NCI-H2227 treated with DMSO at 0.1 percent for 48 hours (cell line): ENCODE measurements at regions not wholly inside any gene's neighbourhood (a gene's known extent, or its start where the extent isn't known, plus 50 kb on each side); places are given as distances from the start of the nearest gene placed in this dataset.
A peak's percentile ranks its signal among the peaks of the same experiment; 100 is the strongest.
"Not testable (repeated sequence)": the region's sequence is repeated elsewhere in the genome, so short reads cannot be mapped to it uniquely, and the experiment has no call there.

ENCODE experiments used
- DNase-seq: peaks from one replicate; lab custom pipeline; 2025; lab: John Stamatoyannopoulos, UW

GRCh38 chr4:45215976-45216542 lies 489.7 kb upstream of the GNPDA2 start:
- no peak for DNase-seq

GRCh38 chr4:45208476-45208875 lies 482.1 kb upstream of the GNPDA2 start:
- not testable (repeated sequence) for DNase-seq

- not testable (repeated sequence) for DNase-seq
Measured at GRCh38 chr4:45207864-45208331, 481.5 kb upstream of the GNPDA2 start.

GRCh38 chr4:45207241-45207863 lies 481.0 kb upstream of the GNPDA2 start:
- DNase-seq: not testable (repeated sequence)

GRCh38 chr4:45199736-45200135 lies 473.4 kb upstream of the GNPDA2 start:
- DNase-seq: no peak

GRCh38 chr4:45188501-45188900 lies 462.1 kb upstream of the GNPDA2 start:
- no peak for DNase-seq

GRCh38 chr4:45186249-45186648 lies 459.9 kb upstream of the GNPDA2 start:
- DNase-seq: no peak

- no peak for DNase-seq
Measured at GRCh38 chr4:45183905-45184304, 457.5 kb upstream of the GNPDA2 start.

- no peak for DNase-seq
Measured at GRCh38 chr4:45172636-45173035, 446.3 kb upstream of the GNPDA2 start.

- no peak for DNase-seq
Measured at GRCh38 chr4:45160951-45161350, 434.6 kb upstream of the GNPDA2 start.

- DNase-seq: no peak
Measured at GRCh38 chr4:45155081-45155777, 428.9 kb upstream of the GNPDA2 start.

- DNase-seq: no peak
Measured at GRCh38 chr4:45147866-45148265, 421.5 kb upstream of the GNPDA2 start.

GRCh38 chr4:45131020-45131419 lies 404.7 kb upstream of the GNPDA2 start:
- no peak for DNase-seq

GRCh38 chr4:45122406-45122805 lies 396.1 kb upstream of the GNPDA2 start:
- no peak for DNase-seq

- no peak for DNase-seq
Measured at GRCh38 chr4:45121426-45121975, 395.1 kb upstream of the GNPDA2 start.

GRCh38 chr4:45120163-45120562 lies 393.8 kb upstream of the GNPDA2 start:
- DNase-seq: peak; percentile 24

- DNase-seq: no peak
Measured at GRCh38 chr4:45119376-45119775, 393.0 kb upstream of the GNPDA2 start.

GRCh38 chr4:45102716-45103115 lies 376.4 kb upstream of the GNPDA2 start:
- no peak for DNase-seq

GRCh38 chr4:45100956-45101818 lies 374.8 kb upstream of the GNPDA2 start:
- no peak for DNase-seq

GRCh38 chr4:45099471-45099870 lies 373.1 kb upstream of the GNPDA2 start:
- DNase-seq: no peak

GRCh38 chr4:45094684-45095083 lies 368.3 kb upstream of the GNPDA2 start:
- DNase-seq: no peak

- no peak for DNase-seq
Measured at GRCh38 chr4:45082101-45082500, 355.7 kb upstream of the GNPDA2 start.
